ENCODE measurements at regions not wholly inside any gene's neighbourhood (a gene's known extent, or its start where the extent isn't known, plus 50 kb on each side); places are given as distances from the start of the nearest gene placed in this dataset.

GRCh38 chr6:167571550-167571949, 246.7 kb downstream of the TTLL2 start:
- TF ChIP-seq, protein P1, sequence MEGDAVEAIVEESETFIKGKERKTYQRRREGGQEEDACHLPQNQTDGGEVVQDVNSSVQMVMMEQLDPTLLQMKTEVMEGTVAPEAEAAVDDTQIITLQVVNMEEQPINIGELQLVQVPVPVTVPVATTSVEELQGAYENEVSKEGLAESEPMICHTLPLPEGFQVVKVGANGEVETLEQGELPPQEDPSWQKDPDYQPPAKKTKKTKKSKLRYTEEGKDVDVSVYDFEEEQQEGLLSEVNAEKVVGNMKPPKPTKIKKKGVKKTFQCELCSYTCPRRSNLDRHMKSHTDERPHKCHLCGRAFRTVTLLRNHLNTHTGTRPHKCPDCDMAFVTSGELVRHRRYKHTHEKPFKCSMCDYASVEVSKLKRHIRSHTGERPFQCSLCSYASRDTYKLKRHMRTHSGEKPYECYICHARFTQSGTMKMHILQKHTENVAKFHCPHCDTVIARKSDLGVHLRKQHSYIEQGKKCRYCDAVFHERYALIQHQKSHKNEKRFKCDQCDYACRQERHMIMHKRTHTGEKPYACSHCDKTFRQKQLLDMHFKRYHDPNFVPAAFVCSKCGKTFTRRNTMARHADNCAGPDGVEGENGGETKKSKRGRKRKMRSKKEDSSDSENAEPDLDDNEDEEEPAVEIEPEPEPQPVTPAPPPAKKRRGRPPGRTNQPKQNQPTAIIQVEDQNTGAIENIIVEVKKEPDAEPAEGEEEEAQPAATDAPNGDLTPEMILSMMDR (IDR thresholded peaks at IDR 0.05): no peak
- no peak for TF ChIP-seq POLR2A (IDR thresholded peaks at IDR 0.05)
